GM10266 (cell line): ENCODE measurements at regions not wholly inside any gene's neighbourhood (a gene's known extent, or its start where the extent isn't known, plus 50 kb on each side); places are given as distances from the start of the nearest gene placed in this dataset.

Source experiments
- DNase-seq: peaks from one replicate; pipeline ENCODE4 v3.0.0; 2012; ENCODE audit errors: extremely low spot score
- CTCF ChIP-seq: IDR thresholded peaks from 2 replicates; pipeline ENCODE4 v1.5.1; 2012; ENCODE audit warnings: mild to moderate bottlenecking, low read depth; ENCODE audit not compliant: control insufficient read depth, insufficient read depth; ENCODE audit errors: missing control alignments

- DNase-seq: no peak
- no peak for TF ChIP-seq CTCF
Measured at GRCh38 chr7:155373359-155374273, 75.9 kb downstream of the INSIG1 start.

GRCh38 chr7:155374276-155375252, 76.9 kb downstream of the INSIG1 start:
- no peak for DNase-seq
- TF ChIP-seq CTCF: no peak

GRCh38 chr7:155375337-155376277, 77.9 kb downstream of the INSIG1 start:
- TF ChIP-seq CTCF: no peak
- no peak for DNase-seq

GRCh38 chr7:155377071-155377837, 79.6 kb downstream of the INSIG1 start:
- TF ChIP-seq CTCF: no peak
- DNase-seq: no peak

GRCh38 chr7:155377838-155378579, 79.9 kb upstream of the EN2 start:
- TF ChIP-seq CTCF: no peak
- DNase-seq: no peak
